Erythroblast (primary cell): ENCODE measurements at regions not wholly inside any gene's neighbourhood (a gene's known extent, or its start where the extent isn't known, plus 50 kb on each side); places are given as distances from the start of the nearest gene placed in this dataset.

ENCODE experiments used
- GATA1 ChIP-seq: IDR thresholded peaks from 2 replicates; pipeline ENCODE4 v1.6.1; 2011; ENCODE audit warnings: low read depth, mild to moderate bottlenecking, control low read depth, low read length, moderate library complexity
- POLR2A ChIP-seq: IDR thresholded peaks from 2 replicates; pipeline ENCODE4 v1.6.1; 2011; ENCODE audit warnings: mild to moderate bottlenecking, low read length

GRCh38 chr10:62562795-62563194 is 188.6 kb downstream of the ZNF365 start:
- TF ChIP-seq POLR2A (no peak), GATA1 (no peak)
